ENCODE measurements at regions not wholly inside any gene's neighbourhood (a gene's known extent, or its start where the extent isn't known, plus 50 kb on each side); places are given as distances from the start of the nearest gene placed in this dataset.

- Histone ChIP-seq H3K36me3 (no peaks in the 10 kb centered on the region), H3K4me3 (no peak overlapping the region), H3K27me3 (no peaks in the 10 kb centered on the region), H3K9me3 (peaks cover 0 to 17% (median 0%) of the 10 kb centered on the region in 11 donors), H3K4me1 (no peaks in the 10 kb centered on the region), H3K27ac (no peak overlapping the region)
- 85 to 92% methylated on average over 4 of the region's 4 CpGs for WGBS, 2 donors
- intact Hi-C loops (cut with DNase I): no loop called here
- ATAC-seq (no peak), DNase-seq (no peak)
- TF ChIP-seq CTCF (IDR thresholded peaks at IDR 0.05): no peak
Observed at GRCh38 chr7:81008901-81009300, 90.0 kb upstream of the SEMA3C start.

DNA sequence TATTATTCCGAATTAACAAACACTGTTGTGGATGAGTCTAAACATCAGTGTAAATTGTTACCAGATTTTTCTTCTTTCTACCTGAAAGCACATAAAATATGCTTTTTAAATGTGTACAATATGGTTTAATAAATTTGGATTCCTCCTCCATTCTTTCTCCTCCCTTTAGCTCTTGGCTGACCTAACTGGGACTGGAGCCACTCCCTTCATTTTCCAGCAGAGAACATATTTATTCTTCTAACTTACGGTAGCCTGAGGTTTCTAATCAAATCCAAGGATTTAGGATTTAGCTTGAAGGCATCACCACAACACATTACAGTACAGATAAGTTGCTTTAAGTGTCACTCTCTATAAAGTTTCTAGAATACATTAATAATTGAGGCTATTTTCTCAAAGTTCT, 88.2 kb upstream of the SEMA3C start:
- Histone ChIP-seq H3K27me3 (no peaks in the 10 kb centered on the region), H3K27ac (no peak overlapping the region), H3K4me1 (no peaks in the 10 kb centered on the region), H3K9me3 (peaks cover 0 to 16% (median 0%) of the 10 kb centered on the region in 11 donors), H3K4me3 (no peak overlapping the region), H3K36me3 (no peaks in the 10 kb centered on the region)
- no peak for ATAC-seq
- no peak for TF ChIP-seq CTCF (IDR thresholded peaks at IDR 0.05)
- WGBS, 2 donors: 65 to 78% methylated on average over 2 of the region's 2 CpGs
- DNase-seq: no peak
- intact Hi-C loops (cut with DNase I): no loop called here

GRCh38 chr7:81005254-81005653, 86.4 kb upstream of the SEMA3C start:
- Histone ChIP-seq H3K27ac (no peak overlapping the region), H3K27me3 (no peaks in the 10 kb centered on the region), H3K36me3 (no peaks in the 10 kb centered on the region), H3K4me3 (no peak overlapping the region), H3K4me1 (no peaks in the 10 kb centered on the region), H3K9me3 (no peaks in the 10 kb centered on the region)
- WGBS, 2 donors: 81 to 84% methylated on average over 5 of the region's 5 CpGs
- intact Hi-C loops (cut with DNase I): no loop called here
- TF ChIP-seq CTCF (IDR thresholded peaks at IDR 0.05): no peak
- ATAC-seq (peak in 1 of 8 donors; percentile 46), DNase-seq (peak in 1 of 2 donors; percentile 18)

- Histone ChIP-seq H3K9me3 (no peaks in the 10 kb centered on the region), H3K4me1 (no peaks in the 10 kb centered on the region), H3K4me3 (no peak overlapping the region), H3K27ac (no peak overlapping the region), H3K36me3 (no peaks in the 10 kb centered on the region), H3K27me3 (no peaks in the 10 kb centered on the region)
- TF ChIP-seq CTCF (IDR thresholded peaks at IDR 0.05): no peak
- DNase-seq (no peak), ATAC-seq (peak in 1 of 8 donors; percentile 67)
- 76 to 78% methylated on average over 1 of the region's 1 CpG for WGBS, 2 donors
- intact Hi-C loops (cut with DNase I): no loop called here
Observed at GRCh38 chr7:81004098-81004497, 85.2 kb upstream of the SEMA3C start.

DNA sequence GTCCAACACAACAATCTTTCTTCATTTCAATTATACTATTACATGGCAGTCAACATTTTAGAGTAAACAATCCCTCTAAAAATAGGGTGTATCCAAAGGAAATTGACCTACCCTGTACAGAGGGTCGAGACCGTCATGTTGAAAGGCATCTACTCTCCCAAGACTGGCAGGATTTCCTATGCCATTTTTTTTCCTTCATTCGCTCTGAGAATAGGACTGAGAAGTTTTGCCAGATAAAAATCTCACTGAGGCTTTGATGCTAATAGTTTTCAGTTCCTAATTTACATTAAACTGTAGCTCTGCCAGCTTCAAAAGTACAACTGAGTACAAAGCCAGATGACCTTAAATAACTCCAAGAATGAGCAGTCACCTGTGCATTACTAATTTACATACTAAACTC, 84.5 kb upstream of the SEMA3C start:
- no peak for DNase-seq
- H3K9me3 ChIP-seq: no peaks in the 10 kb centered on the region
- 52 to 54% methylated on average over 3 of the region's 3 CpGs for WGBS, 2 donors
- no peak for TF ChIP-seq CTCF (IDR thresholded peaks at IDR 0.05)
- H3K27ac ChIP-seq: no peak overlapping the region
- H3K4me3 ChIP-seq: no peak overlapping the region
- no peaks in the 10 kb centered on the region for H3K36me3 ChIP-seq
- no peaks in the 10 kb centered on the region for H3K27me3 ChIP-seq
- intact Hi-C loops (cut with DNase I): no loop called here
- ATAC-seq: no peak
- no peaks in the 10 kb centered on the region for H3K4me1 ChIP-seq

All from heart right ventricle (tissue), 16 donors.